ENCODE measurements at regions not wholly inside any gene's neighbourhood (a gene's known extent, or its start where the extent isn't known, plus 50 kb on each side); places are given as distances from the start of the nearest gene placed in this dataset.

DNA sequence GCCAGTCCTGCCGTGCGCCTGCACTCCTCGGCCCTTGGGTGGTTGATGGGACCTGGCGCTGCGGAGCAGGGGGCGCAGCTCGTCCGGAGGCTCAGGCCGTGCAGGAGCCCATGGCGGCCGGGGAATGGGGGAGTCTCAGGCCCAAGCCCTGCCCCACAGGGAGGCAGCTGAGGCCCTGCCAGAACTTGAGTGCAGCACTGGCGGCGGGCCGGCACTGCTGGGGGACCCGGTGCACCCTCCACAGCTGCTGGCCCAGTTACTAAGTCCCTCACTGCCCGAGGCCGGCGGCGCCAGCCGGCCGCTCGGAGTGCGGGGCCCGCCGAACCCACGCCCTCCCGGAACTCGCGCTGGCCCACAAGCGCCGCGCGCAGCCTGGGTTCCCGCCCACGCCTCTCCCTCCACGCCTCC lies 190.9 kb upstream of the MME start:
- POLR2A ChIA-PET = no interaction called here
- CTCF ChIA-PET = no interaction called here

DNA sequence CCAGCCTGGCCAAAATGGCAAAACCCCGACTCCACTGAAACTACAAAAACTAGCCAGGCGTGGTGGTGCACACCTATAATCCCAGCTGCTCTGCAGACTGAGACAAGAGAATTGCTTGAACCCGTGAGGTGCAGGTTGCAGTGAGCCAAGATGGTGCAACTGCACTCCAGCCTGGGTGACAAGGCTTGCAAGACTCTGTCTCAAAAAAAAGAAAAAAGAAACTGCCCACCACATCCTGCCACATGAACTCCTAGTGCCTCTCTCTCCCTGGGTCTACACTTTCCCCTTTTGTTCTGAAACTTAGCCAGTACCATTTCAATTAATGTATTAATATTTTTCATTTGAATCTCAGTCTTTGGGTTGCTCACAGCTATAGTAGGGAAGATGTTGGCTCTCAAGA lies 192.2 kb upstream of the MME start:
- H3K4me1 Mint-ChIP-seq = no peaks in the 10 kb centered on the region
- H3K27me3 Mint-ChIP-seq (ENCODE audit: low read depth) = no peaks in the 10 kb centered on the region
- 0 out of 2 replicates have a peak, but pooled peaks cover 9% of the 10 kb centered on the region for H3K36me3 Mint-ChIP-seq
- ChIA-PET CTCF (no interaction called here), POLR2A (no interaction called here)
- H3K27ac Mint-ChIP-seq = no peak overlapping the region
- ATAC-seq (no peak), DNase-seq (ENCODE audit: low spot score) (no peak)
- peaks cover 12% of the 10 kb centered on the region for H3K9me3 Mint-ChIP-seq
- no peak for TF ChIP-seq ZNF416 (CRISPR knock-in tag; IDR thresholded peaks at IDR 0.05)
- TF ChIP-seq ATF1 (CRISPR knock-in tag; IDR thresholded peaks at IDR 0.05) = no peak
- H3K4me3 Mint-ChIP-seq = no peak overlapping the region

More for the DNA sequence above, 190.9 kb upstream of the MME start:
- Mint-ChIP-seq H3K4me1 (no peaks in the 10 kb centered on the region), H3K9me3 (peaks cover 12% of the 10 kb centered on the region), H3K4me3 (no peak overlapping the region), H3K36me3 (0 out of 2 replicates have a peak, but pooled peaks cover 9% of the 10 kb centered on the region), H3K27me3 (ENCODE audit: low read depth) (no peaks in the 10 kb centered on the region), H3K27ac (no peak overlapping the region)
- DNase-seq (ENCODE audit: low spot score) (no peak), ATAC-seq (no peak)
- TF ChIP-seq MYBL2 (CRISPR knock-in tag; IDR thresholded peaks at IDR 0.05) = no peak
- no peak for TF ChIP-seq NR3C1 (CRISPR knock-in tag; conservative IDR thresholded peaks at IDR 0.05; ENCODE audit: low read depth)
- no peak for TF ChIP-seq ZNF263 (CRISPR knock-in tag; IDR thresholded peaks at IDR 0.05; ENCODE audit: low read depth)
- no peak for TF ChIP-seq JAZF1 (CRISPR knock-in tag; IDR thresholded peaks at IDR 0.05)
- TF ChIP-seq JUN (CRISPR knock-in tag; IDR thresholded peaks at IDR 0.05) = no peak
- TF ChIP-seq, protein P1, sequence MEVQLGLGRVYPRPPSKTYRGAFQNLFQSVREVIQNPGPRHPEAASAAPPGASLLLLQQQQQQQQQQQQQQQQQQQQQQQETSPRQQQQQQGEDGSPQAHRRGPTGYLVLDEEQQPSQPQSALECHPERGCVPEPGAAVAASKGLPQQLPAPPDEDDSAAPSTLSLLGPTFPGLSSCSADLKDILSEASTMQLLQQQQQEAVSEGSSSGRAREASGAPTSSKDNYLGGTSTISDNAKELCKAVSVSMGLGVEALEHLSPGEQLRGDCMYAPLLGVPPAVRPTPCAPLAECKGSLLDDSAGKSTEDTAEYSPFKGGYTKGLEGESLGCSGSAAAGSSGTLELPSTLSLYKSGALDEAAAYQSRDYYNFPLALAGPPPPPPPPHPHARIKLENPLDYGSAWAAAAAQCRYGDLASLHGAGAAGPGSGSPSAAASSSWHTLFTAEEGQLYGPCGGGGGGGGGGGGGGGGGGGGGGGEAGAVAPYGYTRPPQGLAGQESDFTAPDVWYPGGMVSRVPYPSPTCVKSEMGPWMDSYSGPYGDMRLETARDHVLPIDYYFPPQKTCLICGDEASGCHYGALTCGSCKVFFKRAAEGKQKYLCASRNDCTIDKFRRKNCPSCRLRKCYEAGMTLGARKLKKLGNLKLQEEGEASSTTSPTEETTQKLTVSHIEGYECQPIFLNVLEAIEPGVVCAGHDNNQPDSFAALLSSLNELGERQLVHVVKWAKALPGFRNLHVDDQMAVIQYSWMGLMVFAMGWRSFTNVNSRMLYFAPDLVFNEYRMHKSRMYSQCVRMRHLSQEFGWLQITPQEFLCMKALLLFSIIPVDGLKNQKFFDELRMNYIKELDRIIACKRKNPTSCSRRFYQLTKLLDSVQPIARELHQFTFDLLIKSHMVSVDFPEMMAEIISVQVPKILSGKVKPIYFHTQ (CRISPR knock-in tag; IDR thresholded peaks at IDR 0.05) = no peak
- no peak for TF ChIP-seq ZNF396 (CRISPR knock-in tag; IDR thresholded peaks at IDR 0.05; ENCODE audit: borderline replicate concordance)
- no peak for TF ChIP-seq HMGA2 (CRISPR knock-in tag; IDR thresholded peaks at IDR 0.05)
- TF ChIP-seq, protein P2, sequence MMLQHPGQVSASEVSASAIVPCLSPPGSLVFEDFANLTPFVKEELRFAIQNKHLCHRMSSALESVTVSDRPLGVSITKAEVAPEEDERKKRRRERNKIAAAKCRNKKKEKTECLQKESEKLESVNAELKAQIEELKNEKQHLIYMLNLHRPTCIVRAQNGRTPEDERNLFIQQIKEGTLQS (CRISPR knock-in tag; conservative IDR thresholded peaks at IDR 0.05) = no peak
- TF ChIP-seq, protein P3, sequence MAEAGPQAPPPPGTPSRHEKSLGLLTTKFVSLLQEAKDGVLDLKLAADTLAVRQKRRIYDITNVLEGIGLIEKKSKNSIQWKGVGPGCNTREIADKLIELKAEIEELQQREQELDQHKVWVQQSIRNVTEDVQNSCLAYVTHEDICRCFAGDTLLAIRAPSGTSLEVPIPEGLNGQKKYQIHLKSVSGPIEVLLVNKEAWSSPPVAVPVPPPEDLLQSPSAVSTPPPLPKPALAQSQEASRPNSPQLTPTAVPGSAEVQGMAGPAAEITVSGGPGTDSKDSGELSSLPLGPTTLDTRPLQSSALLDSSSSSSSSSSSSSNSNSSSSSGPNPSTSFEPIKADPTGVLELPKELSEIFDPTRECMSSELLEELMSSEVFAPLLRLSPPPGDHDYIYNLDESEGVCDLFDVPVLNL (CRISPR knock-in tag; IDR thresholded peaks at IDR 0.05; ENCODE audit: borderline replicate concordance, low read depth) = no peak
- TF ChIP-seq, protein P4, sequence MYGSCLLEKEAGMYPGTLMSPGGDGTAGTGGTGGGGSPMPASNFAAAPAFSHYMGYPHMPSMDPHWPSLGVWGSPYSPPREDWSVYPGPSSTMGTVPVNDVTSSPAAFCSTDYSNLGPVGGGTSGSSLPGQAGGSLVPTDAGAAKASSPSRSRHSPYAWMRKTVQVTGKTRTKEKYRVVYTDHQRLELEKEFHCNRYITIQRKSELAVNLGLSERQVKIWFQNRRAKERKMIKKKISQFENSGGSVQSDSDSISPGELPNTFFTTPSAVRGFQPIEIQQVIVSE (CRISPR knock-in tag; IDR thresholded peaks at IDR 0.05; ENCODE audit: borderline replicate concordance) = no peak
- TF ChIP-seq SMAD4 (CRISPR knock-in tag; IDR thresholded peaks at IDR 0.05) = no peak
- no peak for TF ChIP-seq GRHL2 (CRISPR knock-in tag; IDR thresholded peaks at IDR 0.05; ENCODE audit: insufficient replicate concordance, severe bottlenecking)
- TF ChIP-seq, protein P5, sequence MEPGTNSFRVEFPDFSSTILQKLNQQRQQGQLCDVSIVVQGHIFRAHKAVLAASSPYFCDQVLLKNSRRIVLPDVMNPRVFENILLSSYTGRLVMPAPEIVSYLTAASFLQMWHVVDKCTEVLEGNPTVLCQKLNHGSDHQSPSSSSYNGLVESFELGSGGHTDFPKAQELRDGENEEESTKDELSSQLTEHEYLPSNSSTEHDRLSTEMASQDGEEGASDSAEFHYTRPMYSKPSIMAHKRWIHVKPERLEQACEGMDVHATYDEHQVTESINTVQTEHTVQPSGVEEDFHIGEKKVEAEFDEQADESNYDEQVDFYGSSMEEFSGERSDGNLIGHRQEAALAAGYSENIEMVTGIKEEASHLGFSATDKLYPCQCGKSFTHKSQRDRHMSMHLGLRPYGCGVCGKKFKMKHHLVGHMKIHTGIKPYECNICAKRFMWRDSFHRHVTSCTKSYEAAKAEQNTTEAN (CRISPR knock-in tag; IDR thresholded peaks at IDR 0.05) = no peak

DNA sequence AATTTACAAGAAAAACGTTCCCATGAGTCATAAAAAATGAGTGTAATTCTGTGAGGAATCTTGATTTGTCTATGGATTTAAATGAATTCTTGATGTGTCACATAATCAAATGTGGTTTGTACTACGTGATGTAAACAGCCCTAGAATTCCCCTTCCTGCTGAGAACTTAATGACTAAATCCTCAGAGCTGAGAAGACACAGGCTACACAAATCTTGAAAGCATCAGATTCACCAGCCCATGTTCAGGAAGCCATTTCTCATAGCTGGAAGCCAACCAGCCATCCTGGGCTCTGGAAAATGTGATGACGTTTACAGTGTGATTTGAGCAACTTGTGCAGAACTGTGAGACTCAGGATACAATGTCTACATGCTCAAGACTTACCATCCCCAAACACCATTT lies 193.7 kb upstream of the MME start:
- no peaks in the 10 kb centered on the region for H3K27me3 Mint-ChIP-seq (ENCODE audit: low read depth)
- no peak overlapping the region for H3K4me3 Mint-ChIP-seq
- DNase-seq (ENCODE audit: low spot score) = no peak
- TF ChIP-seq, protein P6, sequence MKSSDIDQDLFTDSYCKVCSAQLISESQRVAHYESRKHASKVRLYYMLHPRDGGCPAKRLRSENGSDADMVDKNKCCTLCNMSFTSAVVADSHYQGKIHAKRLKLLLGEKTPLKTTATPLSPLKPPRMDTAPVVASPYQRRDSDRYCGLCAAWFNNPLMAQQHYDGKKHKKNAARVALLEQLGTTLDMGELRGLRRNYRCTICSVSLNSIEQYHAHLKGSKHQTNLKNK (CRISPR knock-in tag; IDR thresholded peaks at IDR 0.05) = no peak
- no peak for TF ChIP-seq ZNF138 (CRISPR knock-in tag; conservative IDR thresholded peaks at IDR 0.05)
- H3K36me3 Mint-ChIP-seq = 0 out of 2 replicates have a peak, but pooled peaks cover 9% of the 10 kb centered on the region
- no peak overlapping the region for H3K27ac Mint-ChIP-seq
- no peak for ATAC-seq
- H3K4me1 Mint-ChIP-seq = no peaks in the 10 kb centered on the region
- CTCF ChIA-PET = no interaction called here
- peaks cover 13% of the 10 kb centered on the region for H3K9me3 Mint-ChIP-seq
- POLR2A ChIA-PET = no interaction called here

Data from WTC11 (cell line).